HepG2 (cell line): ENCODE measurements at regions not wholly inside any gene's neighbourhood (a gene's known extent, or its start where the extent isn't known, plus 50 kb on each side); places are given as distances from the start of the nearest gene placed in this dataset.

Experiments used
- ATAC-seq: fragments of 200-7000 bp; cut with Tn5 transposase; 3 replicates; pipeline ENCODE4 v1.9.1; 2020; ENCODE audit warnings: mild to moderate bottlenecking, moderate library complexity
- BruUV-seq: library from RNA; stranded (reverse); fragments of 400-500 nt; replicated peaks from 2 replicates; lab custom pipeline; 2021; lab: Mats Ljungman, UMichigan
- CTCF ChIA-PET: fragments of 300-600 bp; formaldehyde crosslinking; extraction: SDS; loops from one replicate; lab custom pipeline; 2021; ENCODE audit warnings: low total read pairs, inconsistent platforms, low intra/inter-chr PET ratio; lab: Yijun Ruan, JAX
- POLR2A ChIA-PET: fragments of 350-600 bp; sonication (Branson Sonifier 250); formaldehyde crosslinking; loops from one replicate; lab custom pipeline; 2020; ENCODE audit warnings: antibody characterized with exemption, inconsistent platforms; lab: Yijun Ruan, JAX
- DNase-seq: peaks from one replicate; pipeline ENCODE4 v3.0.0-alpha.2; 2015; ENCODE audit warnings: low spot score
- FAIRE-seq: peaks from 3 replicates; lab custom pipeline; 2011; peaks lifted over from hg19 to GRCh38; lab: Jason Lieb, UNC
- H2AFZ ChIP-seq: one replicate; pipeline ENCODE4 v1.6.1; 2011; ENCODE audit warnings: low read length, inconsistent platforms
- H3K27ac ChIP-seq: fragments of 300-600 bp; 3 replicates; pipeline ENCODE4 v1.8.0; 2011; ENCODE audit warnings: mixed run types, mild to moderate bottlenecking, mixed read lengths, low read length, inconsistent platforms; ENCODE audit not compliant: insufficient read depth; ENCODE audit errors: extremely low read length
- H3K27me3 ChIP-seq, 2 experiments: fragments of 200-600 bp in 1 of 2; 2 replicates in 1 of 2; 3 replicates in 1 of 2; pipeline versions ENCODE4 v1.6.0 to v1.8.0; 2011; ENCODE audit warnings: low read length in 2 of 2, mild to moderate bottlenecking in 2 of 2, moderate library complexity in 2 of 2, inconsistent platforms in 1 of 2; ENCODE audit not compliant: insufficient read depth in 2 of 2, control insufficient read depth in 1 of 2
- H3K36me3 ChIP-seq, 2 experiments: fragments of 200-600 bp in 1 of 2; replicated peaks in 1 of 2; 2 replicates in 1 of 2; 3 replicates in 1 of 2; pipeline versions ENCODE4 v1.5.1 to v1.8.0; 2011; ENCODE audit warnings: low read length in 2 of 2, inconsistent platforms in 1 of 2; ENCODE audit not compliant: insufficient read depth in 2 of 2, control insufficient read depth in 1 of 2
- H3K4me1 ChIP-seq: 2 replicates; pipeline ENCODE4 v1.5.1; 2012; ENCODE audit warnings: low read length, inconsistent platforms; ENCODE audit not compliant: insufficient read depth
- H3K4me2 ChIP-seq: 2 replicates; pipeline ENCODE4 v1.6.0; 2011; ENCODE audit warnings: low read depth, low read length, inconsistent platforms
- H3K4me3 ChIP-seq, 3 experiments: fragments of 200-600 bp in 1 of 3; sonication (generic), shearing (Covaris generic) in 1 of 3; replicated peaks in 1 of 3; 2 replicates each; pipeline ENCODE4 v1.5.1; 2011 to 2016; ENCODE audit warnings: low read length in 3 of 3, inconsistent platforms in 2 of 3, low read depth in 2 of 3, mild to moderate bottlenecking in 2 of 3, control low read depth in 1 of 3, mixed read lengths in 1 of 3; ENCODE audit not compliant: insufficient read depth in 1 of 3
- H3K79me2 ChIP-seq: one replicate; pipeline ENCODE4 v1.6.1; 2011; ENCODE audit warnings: low read length, inconsistent platforms; ENCODE audit not compliant: insufficient read depth
- H3K9ac ChIP-seq: 2 replicates; pipeline ENCODE4 v1.6.0; 2011; ENCODE audit warnings: mild to moderate bottlenecking, low read depth, low read length, inconsistent platforms; ENCODE audit not compliant: insufficient read depth
- H3K9me3 ChIP-seq: 2 replicates; pipeline ENCODE4 v1.5.1; 2012; ENCODE audit warnings: mild to moderate bottlenecking, low read length
- H4K20me1 ChIP-seq: 2 replicates; pipeline ENCODE4 v1.6.0; 2011; ENCODE audit warnings: inconsistent platforms, mild to moderate bottlenecking, low read length, moderate library complexity; ENCODE audit not compliant: insufficient read depth
- DMTF1 ChIP-seq: sonication (generic); formaldehyde crosslinking; IDR thresholded peaks from 2 replicates; pipeline ENCODE4 v1.4.0; 2020; ENCODE audit warnings: mild to moderate bottlenecking, missing genetic modification reagents
- HNF4A ChIP-seq: sonication (generic); formaldehyde crosslinking; IDR thresholded peaks from 2 replicates; pipeline ENCODE4 v1.4.0; 2020; ENCODE audit warnings: missing genetic modification reagents
- KLF9 ChIP-seq: IDR thresholded peaks from 2 replicates; pipeline ENCODE4 v1.6.1; 2016; ENCODE audit warnings: low read depth
- NCOA5 ChIP-seq: sonication (generic); formaldehyde crosslinking; IDR thresholded peaks from 2 replicates; pipeline ENCODE4 v1.4.0; 2020; ENCODE audit warnings: missing genetic modification reagents
- SRSF4 ChIP-seq: fragments of 200-400 bp; formaldehyde crosslinking; IDR thresholded peaks from one replicate; pipeline ENCODE4 v1.6.1; 2018; ENCODE audit warnings: mild to moderate bottlenecking, low read depth, low read length, moderate library complexity; ENCODE audit not compliant: poor library complexity, severe bottlenecking
- XBP1 ChIP-seq: sonication (generic); formaldehyde crosslinking; IDR thresholded peaks from 2 replicates; pipeline ENCODE4 v1.5.0; 2020; ENCODE audit warnings: missing genetic modification reagents
- ZFP36L2 ChIP-seq: sonication (generic); formaldehyde crosslinking; IDR thresholded peaks from 2 replicates; pipeline ENCODE4 v1.4.0; 2020; ENCODE audit warnings: missing genetic modification reagents
- in situ Hi-C: cut with HindIII; loops from 2 replicates; pipeline ENCODE4 v1.10.0; 2017; ENCODE audit warnings: low pct_unique_long_range_greater_than_20kb; ENCODE audit not compliant: extremely low pct_ligation_motif_present
- intact Hi-C: fragments of 100-400 bp; cut with micrococcal nuclease; formaldehyde crosslinking; loops from one replicate; pipeline ENCODE4 v1.10.0; 2022; ENCODE audit not compliant: unreplicated experiment

GRCh38 chr6:12474167-12475140 is 184.3 kb downstream of the EDN1 start (continued):
- TF ChIP-seq KLF9 (CRISPR knock-in tag) = no peak
- TF ChIP-seq HNF4A (CRISPR knock-in tag) = peak; percentile 50

- no peaks in the 10 kb centered on the region for H3K36me3 ChIP-seq
- no peaks in the 10 kb centered on the region for H3K9me3 ChIP-seq
- CTCF ChIA-PET = no interaction called here
- H3K4me3 ChIP-seq = no peak overlapping the region
- BruUV-seq = no TSS peak
- DNase-seq = no peak
- 0 out of 2 replicates have a peak, but pooled peaks cover 6% of the 10 kb centered on the region for H3K4me1 ChIP-seq
- H4K20me1 ChIP-seq = no peaks in the 10 kb centered on the region
- H3K27me3 ChIP-seq = no peaks in the 10 kb centered on the region; a peak in 1 of 5 replicates
- TF ChIP-seq SRSF4 (no peak), DMTF1 (CRISPR knock-in tag) (no peak), XBP1 (CRISPR knock-in tag) (no peak), NCOA5 (CRISPR knock-in tag) (no peak), ZFP36L2 (no peak)
- TF ChIP-seq, all 625 proteins: peak for 0
- Histone ChIP-seq H3K4me2 (no peak overlapping the region), H3K9ac (no peak overlapping the region), H2AFZ (no peak overlapping the region), H3K79me2 (no peaks in the 10 kb centered on the region), H3K27ac (no peak overlapping the region)
- in situ Hi-C loops (no loop called here), intact Hi-C loops (no loop called here)
- FAIRE-seq (no peak), ATAC-seq (no peak)
- POLR2A ChIA-PET = no interaction called here
Measured at GRCh38 chr6:12476484-12476883, 186.3 kb downstream of the EDN1 start.
